ENCODE measurements at regions not wholly inside any gene's neighbourhood (a gene's known extent, or its start where the extent isn't known, plus 50 kb on each side); places are given as distances from the start of the nearest gene placed in this dataset.
"Not testable (repeated sequence)": the region's sequence is repeated elsewhere in the genome, so short reads cannot be mapped to it uniquely, and the experiment has no call there.

DNA sequence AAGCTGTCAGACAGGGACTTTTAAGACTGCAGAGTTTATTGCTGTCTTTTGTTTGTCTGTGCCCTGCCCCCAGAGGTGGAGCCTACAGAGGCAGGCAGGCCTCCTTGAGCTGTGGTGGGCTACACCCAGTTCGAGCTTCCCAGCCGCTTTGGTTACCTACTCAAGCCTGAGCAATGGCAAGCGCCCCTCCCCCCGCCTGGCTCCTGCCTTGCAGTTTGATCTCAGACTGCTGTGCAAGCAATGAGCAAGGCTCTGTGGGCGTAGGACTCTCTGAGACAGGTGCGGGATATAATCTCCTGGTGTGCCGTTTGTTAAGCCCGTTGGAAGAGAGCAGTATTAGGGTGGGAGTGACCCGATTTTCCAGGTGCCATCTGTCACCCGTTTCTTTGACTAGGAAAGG is 67.8 kb upstream of the ADAMTS3 start:
- TF ChIP-seq, protein P1, sequence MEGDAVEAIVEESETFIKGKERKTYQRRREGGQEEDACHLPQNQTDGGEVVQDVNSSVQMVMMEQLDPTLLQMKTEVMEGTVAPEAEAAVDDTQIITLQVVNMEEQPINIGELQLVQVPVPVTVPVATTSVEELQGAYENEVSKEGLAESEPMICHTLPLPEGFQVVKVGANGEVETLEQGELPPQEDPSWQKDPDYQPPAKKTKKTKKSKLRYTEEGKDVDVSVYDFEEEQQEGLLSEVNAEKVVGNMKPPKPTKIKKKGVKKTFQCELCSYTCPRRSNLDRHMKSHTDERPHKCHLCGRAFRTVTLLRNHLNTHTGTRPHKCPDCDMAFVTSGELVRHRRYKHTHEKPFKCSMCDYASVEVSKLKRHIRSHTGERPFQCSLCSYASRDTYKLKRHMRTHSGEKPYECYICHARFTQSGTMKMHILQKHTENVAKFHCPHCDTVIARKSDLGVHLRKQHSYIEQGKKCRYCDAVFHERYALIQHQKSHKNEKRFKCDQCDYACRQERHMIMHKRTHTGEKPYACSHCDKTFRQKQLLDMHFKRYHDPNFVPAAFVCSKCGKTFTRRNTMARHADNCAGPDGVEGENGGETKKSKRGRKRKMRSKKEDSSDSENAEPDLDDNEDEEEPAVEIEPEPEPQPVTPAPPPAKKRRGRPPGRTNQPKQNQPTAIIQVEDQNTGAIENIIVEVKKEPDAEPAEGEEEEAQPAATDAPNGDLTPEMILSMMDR (conservative IDR thresholded peaks at IDR 0.05 in 1 of 2, IDR thresholded peaks at IDR 0.05 in 1 of 2; ENCODE audit: low read depth in 1 of 2, low read length in 2 of 2) = not testable (repeated sequence)
- not testable (repeated sequence) for TF ChIP-seq EZH2 (IDR thresholded peaks at IDR 0.05; ENCODE audit: low read length, missing control alignments)
